Neutrophil (primary cell): ENCODE measurements at regions not wholly inside any gene's neighbourhood (a gene's known extent, or its start where the extent isn't known, plus 50 kb on each side); places are given as distances from the start of the nearest gene placed in this dataset.

Source experiments
- H3K27ac ChIP-seq: fragments of 200-600 bp; sonication (generic); 2 replicates; pipeline ENCODE4 v1.5.1; 2016; ENCODE audit warnings: mild to moderate bottlenecking, moderate library complexity
- H3K27me3 ChIP-seq: fragments of 200-600 bp; sonication (generic); 2 replicates; pipeline ENCODE4 v1.6.0; 2016; ENCODE audit warnings: mild to moderate bottlenecking
- H3K36me3 ChIP-seq: fragments of 200-600 bp; sonication (generic); 2 replicates; pipeline ENCODE4 v1.5.1; 2017
- H3K4me1 ChIP-seq, 2 experiments: fragments of 200-600 bp in 1 of 2; sonication (generic) in 1 of 2; 1 replicate in 1 of 2; 2 replicates in 1 of 2; pipeline versions ENCODE4 v1.5.1 to v1.6.1; 2013 to 2016; ENCODE audit warnings: low read depth in 1 of 2, low read length in 1 of 2, mild to moderate bottlenecking in 1 of 2, moderate library complexity in 1 of 2; ENCODE audit not compliant: control insufficient read depth in 1 of 2, insufficient read depth in 1 of 2
- H3K4me3 ChIP-seq, 2 experiments: fragments of 200-600 bp in 1 of 2; sonication (generic) in 1 of 2; 1 replicate in 1 of 2; 2 replicates in 1 of 2; pipeline ENCODE4 v1.5.1; 2013 to 2016; ENCODE audit warnings: low read depth in 1 of 2, low read length in 1 of 2, mild to moderate bottlenecking in 1 of 2, moderate library complexity in 1 of 2
- H3K9me3 ChIP-seq: fragments of 200-600 bp; sonication (generic); 2 replicates; pipeline ENCODE4 v1.5.1; 2016
- CTCF ChIP-seq: fragments of 200-600 bp; sonication (generic); IDR thresholded peaks from 2 replicates; pipeline ENCODE4 v1.5.1; 2016; ENCODE audit warnings: antibody characterized with exemption

GRCh38 chr12:46671102-46671501 is 154.7 kb downstream of the SLC38A4 start:
- Histone ChIP-seq H3K36me3 (no peaks in the 10 kb centered on the region), H3K9me3 (no peaks in the 10 kb centered on the region), H3K4me1 (no peaks in the 10 kb centered on the region), H3K27ac (no peak overlapping the region), H3K4me3 (no peak overlapping the region), H3K27me3 (no peaks in the 10 kb centered on the region)
- no peak for TF ChIP-seq CTCF

- Histone ChIP-seq H3K4me3 (no peak overlapping the region), H3K27ac (no peak overlapping the region), H3K36me3 (no peaks in the 10 kb centered on the region), H3K9me3 (no peaks in the 10 kb centered on the region), H3K27me3 (no peaks in the 10 kb centered on the region), H3K4me1 (no peaks in the 10 kb centered on the region)
- no peak for TF ChIP-seq CTCF
These were observed 155.2 kb downstream of the SLC38A4 start for GRCh38 chr12:46670636-46671035.

GRCh38 chr12:46669720-46670119 is 156.1 kb downstream of the SLC38A4 start:
- Histone ChIP-seq H3K27ac (no peak overlapping the region), H3K4me1 (peaks cover 4 to 8% of the 10 kb centered on the region in 2 experiments), H3K4me3 (no peak overlapping the region), H3K27me3 (no peaks in the 10 kb centered on the region), H3K9me3 (no peaks in the 10 kb centered on the region), H3K36me3 (no peaks in the 10 kb centered on the region)
- no peak for TF ChIP-seq CTCF

- Histone ChIP-seq H3K27me3 (no peaks in the 10 kb centered on the region), H3K36me3 (no peaks in the 10 kb centered on the region), H3K4me1 (peaks cover 10 to 15% of the 10 kb centered on the region in 2 experiments), H3K9me3 (no peaks in the 10 kb centered on the region), H3K4me3 (no peak overlapping the region), H3K27ac (no peak overlapping the region)
- TF ChIP-seq CTCF = no peak
These were observed 158.2 kb downstream of the SLC38A4 start for GRCh38 chr12:46667551-46667950.

- no peaks in the 10 kb centered on the region for H3K9me3 ChIP-seq
- H3K4me1 ChIP-seq = peaks cover 29 to 33% of the 10 kb centered on the region in 2 experiments
- no peaks in the 10 kb centered on the region for H3K36me3 ChIP-seq
- no peak for TF ChIP-seq CTCF
- no peak overlapping the region for H3K4me3 ChIP-seq
- no peak overlapping the region for H3K27ac ChIP-seq
- H3K27me3 ChIP-seq = no peaks in the 10 kb centered on the region
These were observed 161.0 kb downstream of the SLC38A4 start for GRCh38 chr12:46664761-46665287.

GRCh38 chr12:46663318-46663717 is 162.5 kb downstream of the SLC38A4 start:
- Histone ChIP-seq H3K36me3 (no peaks in the 10 kb centered on the region), H3K4me3 (no peak overlapping the region), H3K27me3 (no peaks in the 10 kb centered on the region), H3K9me3 (no peaks in the 10 kb centered on the region), H3K27ac (no peak overlapping the region), H3K4me1 (peaks cover 32 to 36% of the 10 kb centered on the region in 2 experiments)
- no peak for TF ChIP-seq CTCF
